Loucy (cell line): ENCODE measurements at regions not wholly inside any gene's neighbourhood (a gene's known extent, or its start where the extent isn't known, plus 50 kb on each side); places are given as distances from the start of the nearest gene placed in this dataset.

ENCODE experiments used
- H2AFZ ChIP-seq: fragments of 200-600 bp; sonication (generic); 2 replicates; pipeline ENCODE4 v1.6.0; 2016; ENCODE audit warnings: antibody characterized with exemption, mild to moderate bottlenecking, low read length, moderate library complexity
- H3F3A ChIP-seq: fragments of 200-600 bp; 2 replicates; pipeline ENCODE4 v1.6.0; 2016; ENCODE audit warnings: antibody characterized with exemption, low read depth, mild to moderate bottlenecking
- H3K27me3 ChIP-seq: fragments of 200-600 bp; sonication (generic); 2 replicates; pipeline ENCODE4 v1.6.1; 2014; ENCODE audit warnings: low read length, mild to moderate bottlenecking; ENCODE audit not compliant: insufficient read depth, poor library complexity, severe bottlenecking
- H3K36me3 ChIP-seq: fragments of 200-600 bp; sonication (generic); 2 replicates; pipeline ENCODE4 v1.6.1; 2016; ENCODE audit warnings: low read length; ENCODE audit not compliant: insufficient read depth
- H3K4me1 ChIP-seq: fragments of 200-600 bp; sonication (generic); 2 replicates; pipeline ENCODE4 v1.5.1; 2014; ENCODE audit warnings: low read length, mild to moderate bottlenecking; ENCODE audit not compliant: insufficient read depth, poor library complexity, severe bottlenecking
- H3K4me2 ChIP-seq: fragments of 200-600 bp; sonication (generic); 2 replicates; pipeline ENCODE4 v1.6.0; 2014; ENCODE audit warnings: antibody characterized with exemption, low read length, low read depth, mild to moderate bottlenecking; ENCODE audit not compliant: poor library complexity, severe bottlenecking
- H3K4me3 ChIP-seq: fragments of 200-600 bp; sonication (generic); 2 replicates; pipeline ENCODE4 v1.5.1; 2014; ENCODE audit warnings: low read length, mild to moderate bottlenecking, mixed read lengths; ENCODE audit not compliant: poor library complexity, severe bottlenecking
- H3K79me2 ChIP-seq: fragments of 200-600 bp; sonication (generic); 2 replicates; pipeline ENCODE4 v1.6.1; 2014; ENCODE audit warnings: low read length; ENCODE audit not compliant: insufficient read depth
- H3K9ac ChIP-seq: fragments of 200-600 bp; sonication (generic); 2 replicates; pipeline ENCODE4 v1.6.0; 2014; ENCODE audit warnings: mild to moderate bottlenecking, low read depth, low read length, moderate library complexity; ENCODE audit not compliant: poor library complexity, severe bottlenecking
- H3K9me2 ChIP-seq: fragments of 200-600 bp; sonication (generic); replicated peaks from 2 replicates; pipeline ENCODE4 v1.6.1; 2016; ENCODE audit warnings: low read depth, low read length, mixed read lengths
- H3K9me3 ChIP-seq: fragments of 200-600 bp; sonication (generic); 2 replicates; pipeline ENCODE4 v1.6.1; 2014; ENCODE audit warnings: mild to moderate bottlenecking, antibody characterized with exemption, low read length, low read depth; ENCODE audit not compliant: insufficient read depth
- H4K20me1 ChIP-seq: fragments of 200-600 bp; sonication (generic); 2 replicates; pipeline ENCODE4 v1.6.0; 2014; ENCODE audit warnings: antibody characterized with exemption, low read length, mild to moderate bottlenecking; ENCODE audit not compliant: insufficient read depth, poor library complexity, severe bottlenecking
- EZH2phosphoT487 ChIP-seq: fragments of 200-600 bp; IDR thresholded peaks from 2 replicates; pipeline ENCODE4 v1.6.1; 2018; ENCODE audit warnings: antibody characterized with exemption, mild to moderate bottlenecking, moderate library complexity, borderline replicate concordance
- TF ChIP-seq, protein P1 (sequence below): fragments of 200-600 bp; sonication (generic); conservative IDR thresholded peaks from 2 replicates; pipeline ENCODE4 v1.5.1; 2014; ENCODE audit warnings: mild to moderate bottlenecking, antibody characterized with exemption, low read length

DNA sequence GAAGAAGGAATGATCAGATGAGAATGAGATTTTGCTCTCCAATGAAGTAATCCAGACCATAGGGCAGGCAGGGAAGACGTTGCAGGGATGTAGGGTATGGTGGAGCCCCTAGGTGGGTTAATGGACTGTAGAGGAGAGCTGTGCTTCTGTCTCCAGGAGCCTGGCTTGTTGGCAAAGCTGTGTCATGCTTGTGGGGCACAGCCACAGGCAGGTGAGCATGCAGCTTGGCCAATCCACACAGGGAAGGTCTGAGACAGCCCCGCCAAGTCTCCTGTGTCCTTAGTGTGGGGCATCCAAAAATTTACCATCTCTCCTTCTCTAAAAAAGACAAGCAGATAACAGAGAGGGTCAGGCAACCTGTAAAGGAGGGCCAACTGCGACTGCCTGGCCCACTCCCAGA is 71.4 kb upstream of the FLT1 start:
- no peak for TF ChIP-seq EZH2phosphoT487
- TF ChIP-seq, protein P1, sequence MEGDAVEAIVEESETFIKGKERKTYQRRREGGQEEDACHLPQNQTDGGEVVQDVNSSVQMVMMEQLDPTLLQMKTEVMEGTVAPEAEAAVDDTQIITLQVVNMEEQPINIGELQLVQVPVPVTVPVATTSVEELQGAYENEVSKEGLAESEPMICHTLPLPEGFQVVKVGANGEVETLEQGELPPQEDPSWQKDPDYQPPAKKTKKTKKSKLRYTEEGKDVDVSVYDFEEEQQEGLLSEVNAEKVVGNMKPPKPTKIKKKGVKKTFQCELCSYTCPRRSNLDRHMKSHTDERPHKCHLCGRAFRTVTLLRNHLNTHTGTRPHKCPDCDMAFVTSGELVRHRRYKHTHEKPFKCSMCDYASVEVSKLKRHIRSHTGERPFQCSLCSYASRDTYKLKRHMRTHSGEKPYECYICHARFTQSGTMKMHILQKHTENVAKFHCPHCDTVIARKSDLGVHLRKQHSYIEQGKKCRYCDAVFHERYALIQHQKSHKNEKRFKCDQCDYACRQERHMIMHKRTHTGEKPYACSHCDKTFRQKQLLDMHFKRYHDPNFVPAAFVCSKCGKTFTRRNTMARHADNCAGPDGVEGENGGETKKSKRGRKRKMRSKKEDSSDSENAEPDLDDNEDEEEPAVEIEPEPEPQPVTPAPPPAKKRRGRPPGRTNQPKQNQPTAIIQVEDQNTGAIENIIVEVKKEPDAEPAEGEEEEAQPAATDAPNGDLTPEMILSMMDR: no peak
- Histone ChIP-seq H3K9ac (no peak overlapping the region), H3K4me3 (no peak overlapping the region), H3K27me3 (no peaks in the 10 kb centered on the region), H3K4me1 (no peaks in the 10 kb centered on the region), H2AFZ (no peak overlapping the region), H3K9me2 (no peaks in the 10 kb centered on the region), H3K36me3 (no peaks in the 10 kb centered on the region), H3K4me2 (no peak overlapping the region), H3K9me3 (no peaks in the 10 kb centered on the region), H3F3A (no peaks in the 10 kb centered on the region), H4K20me1 (no peaks in the 10 kb centered on the region), H3K79me2 (no peaks in the 10 kb centered on the region)

DNA sequence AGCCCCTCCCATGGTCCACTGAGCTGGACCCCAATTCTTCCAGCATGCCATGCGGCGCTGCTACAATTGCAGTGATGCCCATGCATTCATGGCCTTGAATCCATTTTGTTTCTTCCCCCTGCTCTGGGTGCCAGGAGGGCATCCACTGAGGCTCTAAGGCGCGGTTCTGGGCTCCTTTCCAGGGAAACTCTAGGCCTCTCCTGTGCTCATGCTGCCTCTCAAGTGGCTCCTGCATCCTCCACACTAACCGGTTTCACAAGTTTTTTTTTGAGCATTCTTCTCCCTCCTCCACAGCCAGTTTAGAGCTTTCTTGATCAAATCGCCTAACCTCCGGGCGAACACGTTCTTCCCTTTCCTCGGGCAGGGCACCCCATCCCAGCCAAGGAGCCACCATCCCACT is 69.1 kb upstream of the FLT1 start:
- no peaks in the 10 kb centered on the region for H3K27me3 ChIP-seq
- no peaks in the 10 kb centered on the region for H3K79me2 ChIP-seq
- no peak overlapping the region for H3K4me2 ChIP-seq
- H4K20me1 ChIP-seq: no peaks in the 10 kb centered on the region
- TF ChIP-seq EZH2phosphoT487: no peak
- TF ChIP-seq, protein P1: no peak
- no peaks in the 10 kb centered on the region for H3K9me3 ChIP-seq
- no peaks in the 10 kb centered on the region for H3K36me3 ChIP-seq
- H3K4me1 ChIP-seq: no peaks in the 10 kb centered on the region
- no peaks in the 10 kb centered on the region for H3K9me2 ChIP-seq
- no peak overlapping the region for H3K4me3 ChIP-seq
- no peaks in the 10 kb centered on the region for H3F3A ChIP-seq
- H2AFZ ChIP-seq: no peak overlapping the region
- no peak overlapping the region for H3K9ac ChIP-seq

DNA sequence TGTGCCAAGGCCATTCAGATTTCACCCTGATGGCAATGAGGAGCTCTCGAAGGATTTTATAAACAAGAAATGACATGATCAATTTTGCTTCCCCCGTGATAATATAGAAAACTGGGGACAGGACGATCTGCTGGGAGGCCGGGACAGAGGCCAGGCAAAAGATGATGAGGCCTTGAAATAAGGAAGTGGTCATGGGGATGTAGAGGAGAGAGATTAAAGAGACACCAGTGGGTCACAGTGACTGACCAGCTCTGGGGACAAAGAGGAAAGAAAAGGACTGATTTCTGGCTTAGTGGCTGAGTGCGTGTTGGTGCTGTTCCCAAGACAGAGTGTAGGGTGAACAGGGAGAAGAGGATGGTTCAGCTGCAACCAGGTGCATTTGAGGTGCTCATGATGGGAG is 68.7 kb upstream of the FLT1 start:
- Histone ChIP-seq H4K20me1 (no peaks in the 10 kb centered on the region), H3K4me1 (no peaks in the 10 kb centered on the region), H3K4me2 (no peak overlapping the region), H3K36me3 (no peaks in the 10 kb centered on the region), H3K9me3 (no peaks in the 10 kb centered on the region), H3K9me2 (no peaks in the 10 kb centered on the region), H3K9ac (no peak overlapping the region), H3F3A (no peaks in the 10 kb centered on the region), H3K79me2 (no peaks in the 10 kb centered on the region), H3K27me3 (no peaks in the 10 kb centered on the region), H3K4me3 (no peak overlapping the region), H2AFZ (no peak overlapping the region)
- no peak for TF ChIP-seq EZH2phosphoT487
- TF ChIP-seq, protein P1: no peak
